ENCODE measurements at regions not wholly inside any gene's neighbourhood (a gene's known extent, or its start where the extent isn't known, plus 50 kb on each side); places are given as distances from the start of the nearest gene placed in this dataset.

DNA sequence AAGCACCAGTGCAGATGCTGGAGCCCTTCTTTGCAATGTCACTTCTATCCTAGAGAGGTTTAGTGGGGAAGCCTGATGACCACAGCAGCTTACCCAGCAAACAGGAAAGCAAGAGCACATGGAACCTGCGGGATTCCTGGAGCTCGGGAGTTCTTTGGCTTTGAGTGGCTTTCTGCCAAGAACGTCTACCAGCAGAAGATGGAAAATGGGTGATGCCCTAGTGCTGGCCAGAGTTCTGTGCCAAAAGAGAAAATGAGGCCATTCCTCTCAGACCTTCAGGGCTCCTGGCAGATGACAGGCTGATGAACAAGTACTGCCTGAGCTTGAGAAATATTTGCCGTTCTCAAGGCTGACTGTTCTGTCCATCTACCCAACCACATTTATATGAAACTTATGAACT is 332.1 kb upstream of the CCL2 start:
- Histone ChIP-seq H3K4me1 (ENCODE audit: control insufficient read depth, insufficient read depth, low read length) (no peaks in the 10 kb centered on the region), H3K27ac (ENCODE audit: insufficient read depth, low read length) (no peak overlapping the region), H4K8ac (ENCODE audit: low read depth in 2 of 2, low read length in 2 of 2) (no peak overlapping the region), H4K20me1 (ENCODE audit: insufficient read depth, low read length) (no peaks in the 10 kb centered on the region), H3K4ac (ENCODE audit: low read depth, low read length) (no peak overlapping the region), H2AFZ (replicated peaks; ENCODE audit: low read length, poor library complexity) (no peak overlapping the region), H3K4me3 (ENCODE audit: insufficient read depth, low read depth, low read length) (no peak overlapping the region), H3K56ac (ENCODE audit: extremely low read depth, insufficient read depth, low read length) (no peak overlapping the region), H2AK5ac (ENCODE audit: low read depth, low read length) (no peak overlapping the region), H2BK120ac (ENCODE audit: low read depth, low read length) (no peak overlapping the region), H3K14ac (replicated peaks; ENCODE audit: low read depth, low read length) (no peak overlapping the region), H3K23ac (ENCODE audit: low read depth, low read length) (no peak overlapping the region), H2AK9ac (replicated peaks; ENCODE audit: low read depth, low read length, poor library complexity) (no peak overlapping the region), H2BK5ac (ENCODE audit: low read depth, low read length, poor library complexity, severe bottlenecking) (no peak overlapping the region), H3K9me3 (ENCODE audit: control insufficient read depth, insufficient read depth, low read length) (no peaks in the 10 kb centered on the region), H4K5ac (ENCODE audit: low read depth, low read length) (no peak overlapping the region), H3K4me2 (ENCODE audit: low read depth, low read length) (no peak overlapping the region), H3K79me1 (ENCODE audit: low read depth in 1 of 2, low read length in 2 of 2) (no peaks in the 10 kb centered on the region), H3K9me1 (ENCODE audit: insufficient read depth, low read length) (no peaks in the 10 kb centered on the region), H4K91ac (ENCODE audit: insufficient read depth, low read depth, low read length) (no peak overlapping the region), H3K36me3 (ENCODE audit: control insufficient read depth, insufficient read depth, low read length) (no peaks in the 10 kb centered on the region), H2BK20ac (ENCODE audit: low read depth, low read length) (no peak overlapping the region), H3K18ac (ENCODE audit: low read depth, low read length) (no peak overlapping the region), H2BK15ac (ENCODE audit: low read depth, low read length) (no peak overlapping the region), H3K9ac (ENCODE audit: low read depth, low read length) (no peak overlapping the region), H3K27me3 (ENCODE audit: control insufficient read depth, insufficient read depth, low read length) (no peaks in the 10 kb centered on the region)
- TF ChIP-seq, protein P1, sequence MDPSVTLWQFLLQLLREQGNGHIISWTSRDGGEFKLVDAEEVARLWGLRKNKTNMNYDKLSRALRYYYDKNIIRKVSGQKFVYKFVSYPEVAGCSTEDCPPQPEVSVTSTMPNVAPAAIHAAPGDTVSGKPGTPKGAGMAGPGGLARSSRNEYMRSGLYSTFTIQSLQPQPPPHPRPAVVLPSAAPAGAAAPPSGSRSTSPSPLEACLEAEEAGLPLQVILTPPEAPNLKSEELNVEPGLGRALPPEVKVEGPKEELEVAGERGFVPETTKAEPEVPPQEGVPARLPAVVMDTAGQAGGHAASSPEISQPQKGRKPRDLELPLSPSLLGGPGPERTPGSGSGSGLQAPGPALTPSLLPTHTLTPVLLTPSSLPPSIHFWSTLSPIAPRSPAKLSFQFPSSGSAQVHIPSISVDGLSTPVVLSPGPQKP (IDR thresholded peaks at IDR 0.05; ENCODE audit: borderline replicate concordance, low read depth, low read length) = no peak
- POLR2A ChIA-PET (ENCODE audit: unreplicated experiment) = no interaction called here
- no TSS peak for BruUV-seq (replicated peaks)
- dilution Hi-C loops (cut with HindIII; ENCODE audit: low sequenced_read_pairs, unreplicated experiment) = no loop called here
- in situ Hi-C loops (cut with MboI; ENCODE audit: low sequenced_read_pairs) = no loop called here
- DNase-seq (no peak), ATAC-seq (ENCODE audit: low read depth) (no peak)
- CTCF ChIA-PET = no interaction called here
- WGBS, 2 experiments (ENCODE audit: extremely low coverage in 2 of 2, insufficient read length in 1 of 2) = no CpG with 5 or more reads among the region's 4 CpGs
- intact Hi-C loops (cut with micrococcal nuclease) = no loop called here

All from IMR-90 (cell line).